NB4 (cell line): ENCODE measurements at regions not wholly inside any gene's neighbourhood (a gene's known extent, or its start where the extent isn't known, plus 50 kb on each side); places are given as distances from the start of the nearest gene placed in this dataset.

ENCODE experiments used
- MAX ChIP-seq: IDR thresholded peaks from 2 replicates; pipeline ENCODE4 v1.6.1; 2011; ENCODE audit warnings: low read depth, low read length
- MYC ChIP-seq: IDR thresholded peaks from 2 replicates; pipeline ENCODE4 v1.6.1; 2011; ENCODE audit warnings: low read depth, low read length
- POLR2A ChIP-seq: IDR thresholded peaks from 2 replicates; pipeline ENCODE4 v1.6.1; 2011; ENCODE audit warnings: mild to moderate bottlenecking; ENCODE audit not compliant: insufficient read length; ENCODE audit errors: extremely low read depth
- TF ChIP-seq, protein P1 (sequence below): IDR thresholded peaks from one replicate; pipeline ENCODE4 v1.5.1; 2012; ENCODE audit warnings: low read depth, low read length

DNA sequence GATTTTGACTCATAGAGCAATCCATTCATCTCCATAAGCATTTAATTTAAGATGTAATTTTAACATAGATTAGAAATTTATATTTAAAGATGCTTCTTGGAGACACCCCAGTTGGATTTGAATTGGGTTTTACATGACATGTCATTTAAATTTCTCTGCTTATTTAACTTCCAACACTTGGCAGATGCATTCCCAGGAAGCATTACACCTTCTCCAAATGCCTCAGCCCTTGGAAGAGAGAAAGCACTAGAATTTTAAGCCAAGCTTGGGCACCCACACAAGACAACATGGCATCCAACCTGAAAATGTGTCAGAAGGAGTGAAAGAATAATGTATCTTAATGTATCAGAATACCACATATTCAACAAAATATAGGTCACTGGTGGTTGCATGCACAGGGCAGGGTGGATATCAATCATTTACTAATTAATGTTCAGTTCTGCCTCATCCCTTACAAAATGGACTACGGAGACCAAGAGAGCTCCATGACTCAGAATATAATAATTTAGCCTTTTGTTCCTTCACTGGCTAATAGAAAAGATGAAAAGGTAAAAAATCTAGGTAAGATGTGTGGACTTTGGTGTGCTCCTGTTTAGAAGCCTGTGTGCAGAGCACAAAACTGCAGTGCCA, 541.7 kb upstream of the SORCS1 start:
- TF ChIP-seq, protein P1, sequence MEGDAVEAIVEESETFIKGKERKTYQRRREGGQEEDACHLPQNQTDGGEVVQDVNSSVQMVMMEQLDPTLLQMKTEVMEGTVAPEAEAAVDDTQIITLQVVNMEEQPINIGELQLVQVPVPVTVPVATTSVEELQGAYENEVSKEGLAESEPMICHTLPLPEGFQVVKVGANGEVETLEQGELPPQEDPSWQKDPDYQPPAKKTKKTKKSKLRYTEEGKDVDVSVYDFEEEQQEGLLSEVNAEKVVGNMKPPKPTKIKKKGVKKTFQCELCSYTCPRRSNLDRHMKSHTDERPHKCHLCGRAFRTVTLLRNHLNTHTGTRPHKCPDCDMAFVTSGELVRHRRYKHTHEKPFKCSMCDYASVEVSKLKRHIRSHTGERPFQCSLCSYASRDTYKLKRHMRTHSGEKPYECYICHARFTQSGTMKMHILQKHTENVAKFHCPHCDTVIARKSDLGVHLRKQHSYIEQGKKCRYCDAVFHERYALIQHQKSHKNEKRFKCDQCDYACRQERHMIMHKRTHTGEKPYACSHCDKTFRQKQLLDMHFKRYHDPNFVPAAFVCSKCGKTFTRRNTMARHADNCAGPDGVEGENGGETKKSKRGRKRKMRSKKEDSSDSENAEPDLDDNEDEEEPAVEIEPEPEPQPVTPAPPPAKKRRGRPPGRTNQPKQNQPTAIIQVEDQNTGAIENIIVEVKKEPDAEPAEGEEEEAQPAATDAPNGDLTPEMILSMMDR, result no peak
- no peak for TF ChIP-seq MYC
- TF ChIP-seq POLR2A, result no peak
- no peak for TF ChIP-seq MAX
